Fibroblast of the aortic adventitia (primary cell): ENCODE measurements at regions not wholly inside any gene's neighbourhood (a gene's known extent, or its start where the extent isn't known, plus 50 kb on each side); places are given as distances from the start of the nearest gene placed in this dataset.
"Not testable (repeated sequence)": the region's sequence is repeated elsewhere in the genome, so short reads cannot be mapped to it uniquely, and the experiment has no call there.

Experiments used
- DNase-seq: peaks from one replicate; pipeline ENCODE4 v3.0.0-alpha.2; 2010; ENCODE audit warnings: low read depth
- H3K4me3 ChIP-seq: 2 replicates; pipeline ENCODE4 v1.5.1; 2011; ENCODE audit warnings: low read depth, mild to moderate bottlenecking, control low read depth, low read length, moderate library complexity
- TF ChIP-seq, protein P1 (sequence below): IDR thresholded peaks from 2 replicates; pipeline ENCODE4 v1.5.1; 2011; ENCODE audit warnings: mild to moderate bottlenecking, low read length, control low read depth, inconsistent platforms; ENCODE audit not compliant: insufficient read depth

DNA sequence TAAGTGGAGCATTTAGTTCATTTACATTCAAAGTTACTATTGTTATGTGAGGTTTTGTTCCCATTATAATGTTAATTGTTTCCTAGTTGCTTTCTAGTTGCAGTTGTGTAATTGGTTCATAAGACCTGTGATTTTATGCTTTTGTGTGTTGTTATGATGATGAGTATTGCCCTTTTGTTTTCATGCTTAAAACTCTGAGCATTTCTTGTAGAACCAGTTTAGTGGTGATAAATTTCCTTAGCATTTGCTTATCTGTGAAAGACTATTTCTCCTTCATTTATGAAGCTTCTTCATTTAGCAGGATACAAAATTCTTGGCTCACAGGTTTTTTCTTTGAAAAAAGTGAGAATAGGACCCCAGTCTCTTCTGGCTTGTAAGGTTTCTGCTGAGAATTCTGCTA is 274.8 kb upstream of the SPAG17 start:
- TF ChIP-seq, protein P1, sequence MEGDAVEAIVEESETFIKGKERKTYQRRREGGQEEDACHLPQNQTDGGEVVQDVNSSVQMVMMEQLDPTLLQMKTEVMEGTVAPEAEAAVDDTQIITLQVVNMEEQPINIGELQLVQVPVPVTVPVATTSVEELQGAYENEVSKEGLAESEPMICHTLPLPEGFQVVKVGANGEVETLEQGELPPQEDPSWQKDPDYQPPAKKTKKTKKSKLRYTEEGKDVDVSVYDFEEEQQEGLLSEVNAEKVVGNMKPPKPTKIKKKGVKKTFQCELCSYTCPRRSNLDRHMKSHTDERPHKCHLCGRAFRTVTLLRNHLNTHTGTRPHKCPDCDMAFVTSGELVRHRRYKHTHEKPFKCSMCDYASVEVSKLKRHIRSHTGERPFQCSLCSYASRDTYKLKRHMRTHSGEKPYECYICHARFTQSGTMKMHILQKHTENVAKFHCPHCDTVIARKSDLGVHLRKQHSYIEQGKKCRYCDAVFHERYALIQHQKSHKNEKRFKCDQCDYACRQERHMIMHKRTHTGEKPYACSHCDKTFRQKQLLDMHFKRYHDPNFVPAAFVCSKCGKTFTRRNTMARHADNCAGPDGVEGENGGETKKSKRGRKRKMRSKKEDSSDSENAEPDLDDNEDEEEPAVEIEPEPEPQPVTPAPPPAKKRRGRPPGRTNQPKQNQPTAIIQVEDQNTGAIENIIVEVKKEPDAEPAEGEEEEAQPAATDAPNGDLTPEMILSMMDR = no peak
- DNase-seq = no peak

DNA sequence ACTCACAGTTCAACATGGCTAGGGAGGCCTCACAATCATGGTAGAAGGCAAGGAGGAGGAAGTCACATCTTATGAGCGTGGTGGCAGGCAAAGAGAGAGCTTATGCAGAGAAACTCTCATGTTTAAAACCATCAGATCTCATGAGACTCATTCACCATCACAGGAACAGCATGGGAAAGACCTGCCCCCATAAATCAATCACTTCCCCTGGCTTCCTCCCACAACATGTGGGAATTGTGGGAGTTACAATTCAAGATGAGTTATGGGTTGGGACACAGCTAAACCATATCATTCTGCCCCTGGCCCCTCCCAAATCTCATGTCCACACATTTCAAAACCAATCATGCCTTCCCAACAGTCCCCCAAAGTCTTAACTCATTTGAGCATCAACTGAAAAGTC is 268.8 kb upstream of the SPAG17 start:
- not testable (repeated sequence) for DNase-seq, H3K4me3 ChIP-seq

More for the DNA sequence above, 274.8 kb upstream of the SPAG17 start:
- no peak overlapping the region for H3K4me3 ChIP-seq

DNA sequence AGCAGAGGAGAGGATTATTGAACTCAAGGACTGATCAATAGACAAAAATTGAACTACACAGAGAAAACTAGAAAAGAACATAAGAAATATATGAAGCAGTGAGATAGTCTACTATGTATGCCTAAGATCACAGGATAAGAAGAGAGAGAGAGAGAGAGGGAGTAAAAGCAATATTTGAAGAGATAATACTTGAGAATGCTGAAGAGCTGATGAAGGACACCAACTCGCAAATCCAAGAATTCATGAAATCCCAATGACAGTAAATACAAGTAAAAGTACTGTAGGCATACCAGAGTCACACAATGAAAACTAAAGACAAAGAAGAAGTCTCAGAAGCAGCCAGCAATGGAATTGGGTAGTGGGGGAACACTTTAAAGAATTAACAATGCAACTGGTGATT is 260.1 kb upstream of the SPAG17 start:
- no peak overlapping the region for H3K4me3 ChIP-seq
- TF ChIP-seq, protein P1 = no peak
- DNase-seq = no peak

DNA sequence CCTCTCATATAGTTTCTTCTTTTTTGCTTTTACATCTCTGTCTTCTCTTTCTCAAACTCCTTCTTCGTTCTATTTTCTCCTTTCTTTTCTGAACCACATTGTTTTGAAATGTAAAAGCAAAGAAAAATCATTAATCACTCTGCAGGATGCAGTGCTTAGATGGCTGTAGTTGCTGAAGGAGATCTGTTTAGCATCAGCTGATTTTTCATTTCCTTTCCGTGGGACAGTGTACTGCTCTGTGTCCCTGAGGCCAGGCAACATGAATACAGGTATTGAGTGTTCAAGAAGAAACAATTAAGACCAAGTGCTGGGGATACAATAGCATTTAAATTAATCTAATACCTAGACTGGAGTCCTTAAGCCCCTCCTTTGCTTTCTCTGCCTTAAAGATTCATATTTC is 257.2 kb upstream of the SPAG17 start:
- H3K4me3 ChIP-seq = no peak overlapping the region
- no peak for DNase-seq
- TF ChIP-seq, protein P1 = no peak

DNA sequence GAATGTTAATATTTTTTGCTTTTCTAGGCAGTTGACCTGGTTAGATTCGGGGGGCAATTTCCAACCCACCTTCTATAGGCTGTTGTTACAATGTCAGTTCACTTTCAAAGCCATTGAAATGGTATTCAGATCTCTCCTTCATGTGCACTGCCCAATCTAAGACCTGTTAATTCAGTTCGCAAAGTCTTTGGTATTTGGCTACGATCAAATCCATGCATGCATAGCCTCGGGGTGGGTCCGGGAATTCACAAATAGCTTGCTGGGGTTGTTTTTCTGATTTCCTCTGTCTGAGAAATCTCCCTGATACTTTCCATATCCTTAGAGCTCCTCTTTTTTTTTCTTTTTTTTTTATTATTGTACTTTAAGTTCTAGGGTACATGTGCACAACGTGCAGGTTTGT is 252.6 kb upstream of the SPAG17 start:
- TF ChIP-seq, protein P1 = no peak
- H3K4me3 ChIP-seq = no peak overlapping the region
- no peak for DNase-seq

DNA sequence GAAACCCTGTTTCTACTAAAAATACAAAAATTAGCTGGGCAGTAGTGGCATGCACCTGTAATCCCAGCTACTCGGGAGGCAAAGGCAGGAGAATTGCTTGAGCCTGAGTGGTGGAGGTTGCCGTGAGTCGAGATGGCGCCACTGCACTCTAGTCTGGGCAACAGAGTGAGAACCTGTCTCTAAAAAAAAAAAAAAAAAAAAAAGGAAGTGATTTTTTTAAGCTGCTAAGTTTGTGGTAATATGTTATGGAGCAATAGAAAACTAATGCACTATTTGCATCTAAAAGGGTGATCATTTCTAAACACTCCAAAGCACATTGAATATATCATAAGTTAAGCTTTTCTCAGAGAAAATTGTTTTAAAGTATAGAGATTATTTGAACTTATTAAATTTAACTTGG is 244.8 kb upstream of the SPAG17 start:
- TF ChIP-seq, protein P1 = no peak
- H3K4me3 ChIP-seq = no peak overlapping the region
- no peak for DNase-seq

DNA sequence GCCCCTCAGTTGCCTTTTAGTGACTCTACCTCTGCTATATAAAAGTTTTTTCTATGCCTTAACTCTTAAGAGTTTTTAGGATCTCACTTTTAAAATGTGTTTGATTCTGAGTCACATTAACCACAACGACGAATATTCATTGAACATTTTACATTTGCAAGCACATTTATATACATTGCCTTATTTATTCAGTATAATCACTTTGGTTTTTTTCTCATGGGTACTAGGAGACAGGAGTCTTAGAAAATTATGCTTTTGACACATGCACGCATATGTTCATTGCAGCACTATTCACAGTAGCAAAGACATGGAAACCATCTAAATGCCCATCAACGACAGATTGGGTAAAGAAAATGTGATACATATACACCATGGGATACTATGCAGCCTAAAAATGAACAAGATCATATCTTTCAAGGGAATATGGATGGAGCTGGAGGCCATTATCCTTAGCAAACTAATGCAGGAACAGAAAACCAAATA is 236.9 kb upstream of the SPAG17 start:
- no peak for DNase-seq
- TF ChIP-seq, protein P1 = no peak
- H3K4me3 ChIP-seq = no peak overlapping the region
